ENCODE measurements at regions not wholly inside any gene's neighbourhood (a gene's known extent, or its start where the extent isn't known, plus 50 kb on each side); places are given as distances from the start of the nearest gene placed in this dataset.

GRCh38 chr20:61049684-61050083, 202.4 kb upstream of the CDH4 start:
- Histone ChIP-seq H3K4me3 (ENCODE audit: low read length) (no peak overlapping the region), H3K27me3 (ENCODE audit: control insufficient read depth, insufficient read depth, low read length) (no peaks in the 10 kb centered on the region), H3K36me3 (ENCODE audit: control insufficient read depth, insufficient read depth, low read length) (no peaks in the 10 kb centered on the region), H3K9ac (ENCODE audit: low read length) (no peak overlapping the region), H3K4me1 (ENCODE audit: control insufficient read depth, insufficient read depth, low read length) (no peaks in the 10 kb centered on the region), H3K9me3 (ENCODE audit: control insufficient read depth, low read length) (no peaks in the 10 kb centered on the region)

- Histone ChIP-seq H3K27me3 (ENCODE audit: control insufficient read depth, insufficient read depth, low read length) (no peaks in the 10 kb centered on the region), H3K4me1 (ENCODE audit: control insufficient read depth, insufficient read depth, low read length) (no peaks in the 10 kb centered on the region), H3K36me3 (ENCODE audit: control insufficient read depth, insufficient read depth, low read length) (no peaks in the 10 kb centered on the region), H3K9me3 (ENCODE audit: control insufficient read depth, low read length) (no peaks in the 10 kb centered on the region), H3K9ac (ENCODE audit: low read length) (no peak overlapping the region), H3K4me3 (ENCODE audit: low read length) (no peak overlapping the region)
These were observed 201.6 kb upstream of the CDH4 start for GRCh38 chr20:61050336-61050890.

- H3K9me3 ChIP-seq (ENCODE audit: control insufficient read depth, low read length), result no peaks in the 10 kb centered on the region
- no peak overlapping the region for H3K9ac ChIP-seq (ENCODE audit: low read length)
- no peak overlapping the region for H3K4me3 ChIP-seq (ENCODE audit: low read length)
- H3K27me3 ChIP-seq (ENCODE audit: control insufficient read depth, insufficient read depth, low read length), result no peaks in the 10 kb centered on the region
- no peaks in the 10 kb centered on the region for H3K4me1 ChIP-seq (ENCODE audit: control insufficient read depth, insufficient read depth, low read length)
- no peaks in the 10 kb centered on the region for H3K36me3 ChIP-seq (ENCODE audit: control insufficient read depth, insufficient read depth, low read length)
These were observed 199.8 kb upstream of the CDH4 start for GRCh38 chr20:61052195-61052750.

- H3K36me3 ChIP-seq (ENCODE audit: control insufficient read depth, insufficient read depth, low read length), result no peaks in the 10 kb centered on the region
- no peaks in the 10 kb centered on the region for H3K27me3 ChIP-seq (ENCODE audit: control insufficient read depth, insufficient read depth, low read length)
- no peak overlapping the region for H3K9ac ChIP-seq (ENCODE audit: low read length)
- H3K4me3 ChIP-seq (ENCODE audit: low read length), result no peak overlapping the region
- H3K4me1 ChIP-seq (ENCODE audit: control insufficient read depth, insufficient read depth, low read length), result no peaks in the 10 kb centered on the region
- H3K9me3 ChIP-seq (ENCODE audit: control insufficient read depth, low read length), result no peaks in the 10 kb centered on the region
These were observed 199.2 kb upstream of the CDH4 start for GRCh38 chr20:61052776-61053442.

GRCh38 chr20:61053487-61053886, 198.6 kb upstream of the CDH4 start:
- no peaks in the 10 kb centered on the region for H3K9me3 ChIP-seq (ENCODE audit: control insufficient read depth, low read length)
- no peak overlapping the region for H3K9ac ChIP-seq (ENCODE audit: low read length)
- H3K27me3 ChIP-seq (ENCODE audit: control insufficient read depth, insufficient read depth, low read length), result no peaks in the 10 kb centered on the region
- no peaks in the 10 kb centered on the region for H3K4me1 ChIP-seq (ENCODE audit: control insufficient read depth, insufficient read depth, low read length)
- H3K36me3 ChIP-seq (ENCODE audit: control insufficient read depth, insufficient read depth, low read length), result no peaks in the 10 kb centered on the region
- no peak overlapping the region for H3K4me3 ChIP-seq (ENCODE audit: low read length)

- H3K27me3 ChIP-seq (ENCODE audit: control insufficient read depth, insufficient read depth, low read length), result no peaks in the 10 kb centered on the region
- no peak overlapping the region for H3K9ac ChIP-seq (ENCODE audit: low read length)
- no peak overlapping the region for H3K4me3 ChIP-seq (ENCODE audit: low read length)
- no peaks in the 10 kb centered on the region for H3K36me3 ChIP-seq (ENCODE audit: control insufficient read depth, insufficient read depth, low read length)
- no peaks in the 10 kb centered on the region for H3K9me3 ChIP-seq (ENCODE audit: control insufficient read depth, low read length)
- no peaks in the 10 kb centered on the region for H3K4me1 ChIP-seq (ENCODE audit: control insufficient read depth, insufficient read depth, low read length)
These were observed 198.2 kb upstream of the CDH4 start for GRCh38 chr20:61053889-61054288.

- H3K4me3 ChIP-seq (ENCODE audit: low read length), result no peak overlapping the region
- H3K4me1 ChIP-seq (ENCODE audit: control insufficient read depth, insufficient read depth, low read length), result no peaks in the 10 kb centered on the region
- no peaks in the 10 kb centered on the region for H3K36me3 ChIP-seq (ENCODE audit: control insufficient read depth, insufficient read depth, low read length)
- H3K27me3 ChIP-seq (ENCODE audit: control insufficient read depth, insufficient read depth, low read length), result no peaks in the 10 kb centered on the region
- H3K9ac ChIP-seq (ENCODE audit: low read length), result no peak overlapping the region
- H3K9me3 ChIP-seq (ENCODE audit: control insufficient read depth, low read length), result no peaks in the 10 kb centered on the region
These were observed 197.7 kb upstream of the CDH4 start for GRCh38 chr20:61054411-61054810.

GRCh38 chr20:61055180-61056010, 196.7 kb upstream of the CDH4 start:
- H3K36me3 ChIP-seq (ENCODE audit: control insufficient read depth, insufficient read depth, low read length), result no peaks in the 10 kb centered on the region
- H3K4me1 ChIP-seq (ENCODE audit: control insufficient read depth, insufficient read depth, low read length), result no peaks in the 10 kb centered on the region
- H3K4me3 ChIP-seq (ENCODE audit: low read length), result no peak overlapping the region
- H3K9me3 ChIP-seq (ENCODE audit: control insufficient read depth, low read length), result no peaks in the 10 kb centered on the region
- no peaks in the 10 kb centered on the region for H3K27me3 ChIP-seq (ENCODE audit: control insufficient read depth, insufficient read depth, low read length)
- H3K9ac ChIP-seq (ENCODE audit: low read length), result no peak overlapping the region

- no peak overlapping the region for H3K9ac ChIP-seq (ENCODE audit: low read length)
- no peak overlapping the region for H3K4me3 ChIP-seq (ENCODE audit: low read length)
- H3K4me1 ChIP-seq (ENCODE audit: control insufficient read depth, insufficient read depth, low read length), result no peaks in the 10 kb centered on the region
- H3K36me3 ChIP-seq (ENCODE audit: control insufficient read depth, insufficient read depth, low read length), result no peaks in the 10 kb centered on the region
- no peaks in the 10 kb centered on the region for H3K9me3 ChIP-seq (ENCODE audit: control insufficient read depth, low read length)
- H3K27me3 ChIP-seq (ENCODE audit: control insufficient read depth, insufficient read depth, low read length), result no peaks in the 10 kb centered on the region
These were observed 195.9 kb upstream of the CDH4 start for GRCh38 chr20:61056116-61056515.

- Histone ChIP-seq H3K27me3 (ENCODE audit: control insufficient read depth, insufficient read depth, low read length) (no peaks in the 10 kb centered on the region), H3K4me3 (ENCODE audit: low read length) (no peak overlapping the region), H3K9me3 (ENCODE audit: control insufficient read depth, low read length) (no peaks in the 10 kb centered on the region), H3K36me3 (ENCODE audit: control insufficient read depth, insufficient read depth, low read length) (no peaks in the 10 kb centered on the region), H3K4me1 (ENCODE audit: control insufficient read depth, insufficient read depth, low read length) (no peaks in the 10 kb centered on the region), H3K9ac (ENCODE audit: low read length) (no peak overlapping the region)
These were observed 195.2 kb upstream of the CDH4 start for GRCh38 chr20:61056627-61057442.

GRCh38 chr20:61057443-61058121, 194.5 kb upstream of the CDH4 start:
- Histone ChIP-seq H3K36me3 (ENCODE audit: control insufficient read depth, insufficient read depth, low read length) (no peaks in the 10 kb centered on the region), H3K27me3 (ENCODE audit: control insufficient read depth, insufficient read depth, low read length) (no peaks in the 10 kb centered on the region), H3K9ac (ENCODE audit: low read length) (no peak overlapping the region), H3K4me3 (ENCODE audit: low read length) (no peak overlapping the region), H3K9me3 (ENCODE audit: control insufficient read depth, low read length) (no peaks in the 10 kb centered on the region), H3K4me1 (ENCODE audit: control insufficient read depth, insufficient read depth, low read length) (no peaks in the 10 kb centered on the region)
